IPS DF 6.9 (cell line): ENCODE measurements at regions not wholly inside any gene's neighbourhood (a gene's known extent, or its start where the extent isn't known, plus 50 kb on each side); places are given as distances from the start of the nearest gene placed in this dataset.

ENCODE experiments used
- DNase-seq: peaks from one replicate; pipeline ENCODE4 v3.0.0-alpha.2; 2013; ENCODE audit warnings: low read depth, low spot score
- H3K27ac ChIP-seq: one replicate; pipeline ENCODE4 v1.5.1; 2013; ENCODE audit warnings: low read length, control low read depth
- H3K27me3 ChIP-seq: 2 replicates; pipeline ENCODE4 v1.6.1; 2013; ENCODE audit warnings: mild to moderate bottlenecking, low read length; ENCODE audit not compliant: control insufficient read depth, insufficient read depth
- H3K36me3 ChIP-seq: 2 replicates; pipeline ENCODE4 v1.6.1; 2013; ENCODE audit warnings: low read length; ENCODE audit not compliant: control insufficient read depth, insufficient read depth
- H3K4me1 ChIP-seq: 2 replicates; pipeline ENCODE4 v1.6.1; 2013; ENCODE audit warnings: low read length; ENCODE audit not compliant: control insufficient read depth, insufficient read depth
- H3K4me3 ChIP-seq: 2 replicates; pipeline ENCODE4 v1.5.1; 2013; ENCODE audit warnings: mild to moderate bottlenecking, low read length
- H3K9me3 ChIP-seq: 2 replicates; pipeline ENCODE4 v1.6.1; 2013; ENCODE audit warnings: low read length, inconsistent platforms; ENCODE audit not compliant: control insufficient read depth, insufficient read depth
- WGBS: extraction: QIAGEN DNeasy Blood & Tissue Kit; methylation state at CpG from one replicate; pipeline ENCODE4 v1.1.7; 2013; ENCODE audit warnings: mixed read lengths, missing lambda C conversion rate; ENCODE audit not compliant: insufficient read length, insufficient coverage; 5-methylcytosine and 5-hydroxymethylcytosine counted together

GRCh38 chr11:130638033-130638432 lies 189.6 kb downstream of the ADAMTS15 start:
- no peak overlapping the region for H3K27ac ChIP-seq
- H3K27me3 ChIP-seq: no peaks in the 10 kb centered on the region
- WGBS: no CpG with 5 or more reads among the region's 5 CpGs
- no peaks in the 10 kb centered on the region; the same call in none of the 2 replicates for H3K4me1 ChIP-seq
- no peaks in the 10 kb centered on the region for H3K9me3 ChIP-seq
- DNase-seq: no peak
- no peak overlapping the region for H3K4me3 ChIP-seq
- H3K36me3 ChIP-seq: no peaks in the 10 kb centered on the region

GRCh38 chr11:130638624-130639023 lies 190.2 kb downstream of the ADAMTS15 start:
- H3K9me3 ChIP-seq: no peaks in the 10 kb centered on the region
- H3K36me3 ChIP-seq: no peaks in the 10 kb centered on the region
- no peaks in the 10 kb centered on the region for H3K27me3 ChIP-seq
- H3K27ac ChIP-seq: no peak overlapping the region
- no peak overlapping the region for H3K4me3 ChIP-seq
- no CpG with 5 or more reads among the region's 3 CpGs for WGBS
- no peak for DNase-seq
- H3K4me1 ChIP-seq: no peaks in the 10 kb centered on the region; the same call in none of the 2 replicates

- no CpG with 5 or more reads among the region's 2 CpGs for WGBS
- H3K27me3 ChIP-seq: no peaks in the 10 kb centered on the region
- H3K36me3 ChIP-seq: no peaks in the 10 kb centered on the region
- no peaks in the 10 kb centered on the region for H3K9me3 ChIP-seq
- H3K4me3 ChIP-seq: no peak overlapping the region
- H3K27ac ChIP-seq: no peak overlapping the region
- DNase-seq: no peak
- H3K4me1 ChIP-seq: peaks cover 3% of the 10 kb centered on the region
These were observed 190.9 kb downstream of the ADAMTS15 start for GRCh38 chr11:130639369-130639768.

GRCh38 chr11:130640526-130640925 lies 192.1 kb downstream of the ADAMTS15 start:
- H3K36me3 ChIP-seq: no peaks in the 10 kb centered on the region
- no peak overlapping the region for H3K4me3 ChIP-seq
- WGBS: no CpG with 5 or more reads among the region's 7 CpGs
- H3K4me1 ChIP-seq: peaks cover 3% of the 10 kb centered on the region; the same call in 1 of the 2 replicates
- H3K27ac ChIP-seq: no peak overlapping the region
- H3K9me3 ChIP-seq: no peaks in the 10 kb centered on the region
- no peak for DNase-seq
- H3K27me3 ChIP-seq: no peaks in the 10 kb centered on the region

GRCh38 chr11:130641876-130642275 lies 193.4 kb downstream of the ADAMTS15 start:
- H3K27ac ChIP-seq: no peak overlapping the region
- H3K4me3 ChIP-seq: no peak overlapping the region
- WGBS: no CpG with 5 or more reads among the region's 3 CpGs
- no peaks in the 10 kb centered on the region for H3K36me3 ChIP-seq
- H3K4me1 ChIP-seq: peaks cover 3% of the 10 kb centered on the region; the same call in 1 of the 2 replicates
- no peak for DNase-seq
- no peaks in the 10 kb centered on the region for H3K27me3 ChIP-seq
- H3K9me3 ChIP-seq: no peaks in the 10 kb centered on the region

GRCh38 chr11:130642994-130643393 lies 194.5 kb downstream of the ADAMTS15 start:
- WGBS: no CpG with 5 or more reads among the region's 1 CpG
- no peak for DNase-seq
- Histone ChIP-seq H3K4me3 (no peak overlapping the region), H3K36me3 (no peaks in the 10 kb centered on the region), H3K9me3 (no peaks in the 10 kb centered on the region), H3K27ac (no peak overlapping the region), H3K27me3 (no peaks in the 10 kb centered on the region), H3K4me1 (peaks cover 3% of the 10 kb centered on the region; the same call in 1 of the 2 replicates)

- no CpG with 5 or more reads among the region's 11 CpGs for WGBS
- peaks cover 3% of the 10 kb centered on the region; the same call in 1 of the 2 replicates for H3K4me1 ChIP-seq
- peak; percentile 18 for DNase-seq
- no peaks in the 10 kb centered on the region for H3K27me3 ChIP-seq
- no peak overlapping the region for H3K4me3 ChIP-seq
- H3K27ac ChIP-seq: no peak overlapping the region
- no peaks in the 10 kb centered on the region for H3K9me3 ChIP-seq
- H3K36me3 ChIP-seq: no peaks in the 10 kb centered on the region
These were observed 195.7 kb downstream of the ADAMTS15 start for GRCh38 chr11:130644187-130644586.

GRCh38 chr11:130645164-130645842 lies 196.9 kb downstream of the ADAMTS15 start:
- WGBS: no CpG with 5 or more reads among the region's 10 CpGs
- Histone ChIP-seq H3K4me1 (peaks cover 3% of the 10 kb centered on the region; the same call in 1 of the 2 replicates), H3K9me3 (no peaks in the 10 kb centered on the region), H3K36me3 (no peaks in the 10 kb centered on the region), H3K4me3 (no peak overlapping the region), H3K27ac (no peak overlapping the region), H3K27me3 (no peaks in the 10 kb centered on the region)
- DNase-seq: no peak

- no CpG with 5 or more reads among the region's 6 CpGs for WGBS
- no peak overlapping the region for H3K4me3 ChIP-seq
- no peaks in the 10 kb centered on the region for H3K9me3 ChIP-seq
- DNase-seq: no peak
- no peak overlapping the region for H3K27ac ChIP-seq
- H3K36me3 ChIP-seq: no peaks in the 10 kb centered on the region
- no peaks in the 10 kb centered on the region for H3K27me3 ChIP-seq
- peaks cover 3% of the 10 kb centered on the region; the same call in 1 of the 2 replicates for H3K4me1 ChIP-seq
These were observed 197.4 kb downstream of the ADAMTS15 start for GRCh38 chr11:130645843-130646197.

GRCh38 chr11:130646881-130647280 lies 198.4 kb downstream of the ADAMTS15 start:
- Histone ChIP-seq H3K36me3 (no peaks in the 10 kb centered on the region), H3K27me3 (no peaks in the 10 kb centered on the region), H3K27ac (no peak overlapping the region), H3K4me3 (no peak overlapping the region), H3K9me3 (no peaks in the 10 kb centered on the region), H3K4me1 (peaks cover 3% of the 10 kb centered on the region; the same call in 1 of the 2 replicates)
- no CpG with 5 or more reads among the region's 3 CpGs for WGBS
- DNase-seq: no peak

GRCh38 chr11:130647371-130647770 lies 198.9 kb downstream of the ADAMTS15 start:
- Histone ChIP-seq H3K4me1 (peaks cover 3% of the 10 kb centered on the region; the same call in 1 of the 2 replicates), H3K36me3 (no peaks in the 10 kb centered on the region), H3K27me3 (no peaks in the 10 kb centered on the region), H3K4me3 (no peak overlapping the region), H3K27ac (no peak overlapping the region), H3K9me3 (no peaks in the 10 kb centered on the region)
- WGBS: no CpG with 5 or more reads among the region's 5 CpGs
- DNase-seq: no peak
